ENCODE measurements at regions not wholly inside any gene's neighbourhood (a gene's known extent, or its start where the extent isn't known, plus 50 kb on each side); places are given as distances from the start of the nearest gene placed in this dataset.

DNA sequence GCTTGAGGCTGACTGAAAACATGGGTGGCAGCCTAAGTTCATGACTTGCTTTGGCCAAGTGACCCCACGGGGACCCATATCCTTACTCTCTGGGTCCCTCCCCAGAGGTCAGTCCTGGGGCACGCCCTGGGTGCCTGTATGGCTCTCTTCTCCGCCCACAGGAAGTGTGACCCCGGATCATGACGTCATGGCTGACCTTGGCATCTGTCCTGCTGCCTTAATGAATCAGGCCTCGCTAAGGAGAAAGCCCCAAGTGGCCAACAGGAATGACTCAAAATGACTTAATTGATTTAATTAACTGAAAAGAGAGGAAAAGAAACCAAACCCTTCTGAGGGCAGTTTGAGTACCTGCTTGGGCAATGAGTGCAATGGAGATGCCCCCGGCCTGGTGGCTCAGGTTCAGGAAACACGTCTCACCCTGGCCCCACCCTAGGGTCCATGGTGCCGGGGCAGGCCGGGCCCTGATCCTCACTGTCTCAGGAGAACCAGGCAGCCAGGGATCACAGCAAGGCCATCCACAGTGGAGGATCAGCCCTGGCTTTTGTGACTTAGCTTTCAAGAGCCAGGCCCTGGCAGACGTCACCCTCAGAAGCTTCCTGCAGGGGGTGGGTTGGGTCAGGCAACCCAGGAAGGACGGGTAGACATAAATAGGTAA is 112.0 kb downstream of the CYP26B1 start (continued):
- TF ChIP-seq, protein P1, sequence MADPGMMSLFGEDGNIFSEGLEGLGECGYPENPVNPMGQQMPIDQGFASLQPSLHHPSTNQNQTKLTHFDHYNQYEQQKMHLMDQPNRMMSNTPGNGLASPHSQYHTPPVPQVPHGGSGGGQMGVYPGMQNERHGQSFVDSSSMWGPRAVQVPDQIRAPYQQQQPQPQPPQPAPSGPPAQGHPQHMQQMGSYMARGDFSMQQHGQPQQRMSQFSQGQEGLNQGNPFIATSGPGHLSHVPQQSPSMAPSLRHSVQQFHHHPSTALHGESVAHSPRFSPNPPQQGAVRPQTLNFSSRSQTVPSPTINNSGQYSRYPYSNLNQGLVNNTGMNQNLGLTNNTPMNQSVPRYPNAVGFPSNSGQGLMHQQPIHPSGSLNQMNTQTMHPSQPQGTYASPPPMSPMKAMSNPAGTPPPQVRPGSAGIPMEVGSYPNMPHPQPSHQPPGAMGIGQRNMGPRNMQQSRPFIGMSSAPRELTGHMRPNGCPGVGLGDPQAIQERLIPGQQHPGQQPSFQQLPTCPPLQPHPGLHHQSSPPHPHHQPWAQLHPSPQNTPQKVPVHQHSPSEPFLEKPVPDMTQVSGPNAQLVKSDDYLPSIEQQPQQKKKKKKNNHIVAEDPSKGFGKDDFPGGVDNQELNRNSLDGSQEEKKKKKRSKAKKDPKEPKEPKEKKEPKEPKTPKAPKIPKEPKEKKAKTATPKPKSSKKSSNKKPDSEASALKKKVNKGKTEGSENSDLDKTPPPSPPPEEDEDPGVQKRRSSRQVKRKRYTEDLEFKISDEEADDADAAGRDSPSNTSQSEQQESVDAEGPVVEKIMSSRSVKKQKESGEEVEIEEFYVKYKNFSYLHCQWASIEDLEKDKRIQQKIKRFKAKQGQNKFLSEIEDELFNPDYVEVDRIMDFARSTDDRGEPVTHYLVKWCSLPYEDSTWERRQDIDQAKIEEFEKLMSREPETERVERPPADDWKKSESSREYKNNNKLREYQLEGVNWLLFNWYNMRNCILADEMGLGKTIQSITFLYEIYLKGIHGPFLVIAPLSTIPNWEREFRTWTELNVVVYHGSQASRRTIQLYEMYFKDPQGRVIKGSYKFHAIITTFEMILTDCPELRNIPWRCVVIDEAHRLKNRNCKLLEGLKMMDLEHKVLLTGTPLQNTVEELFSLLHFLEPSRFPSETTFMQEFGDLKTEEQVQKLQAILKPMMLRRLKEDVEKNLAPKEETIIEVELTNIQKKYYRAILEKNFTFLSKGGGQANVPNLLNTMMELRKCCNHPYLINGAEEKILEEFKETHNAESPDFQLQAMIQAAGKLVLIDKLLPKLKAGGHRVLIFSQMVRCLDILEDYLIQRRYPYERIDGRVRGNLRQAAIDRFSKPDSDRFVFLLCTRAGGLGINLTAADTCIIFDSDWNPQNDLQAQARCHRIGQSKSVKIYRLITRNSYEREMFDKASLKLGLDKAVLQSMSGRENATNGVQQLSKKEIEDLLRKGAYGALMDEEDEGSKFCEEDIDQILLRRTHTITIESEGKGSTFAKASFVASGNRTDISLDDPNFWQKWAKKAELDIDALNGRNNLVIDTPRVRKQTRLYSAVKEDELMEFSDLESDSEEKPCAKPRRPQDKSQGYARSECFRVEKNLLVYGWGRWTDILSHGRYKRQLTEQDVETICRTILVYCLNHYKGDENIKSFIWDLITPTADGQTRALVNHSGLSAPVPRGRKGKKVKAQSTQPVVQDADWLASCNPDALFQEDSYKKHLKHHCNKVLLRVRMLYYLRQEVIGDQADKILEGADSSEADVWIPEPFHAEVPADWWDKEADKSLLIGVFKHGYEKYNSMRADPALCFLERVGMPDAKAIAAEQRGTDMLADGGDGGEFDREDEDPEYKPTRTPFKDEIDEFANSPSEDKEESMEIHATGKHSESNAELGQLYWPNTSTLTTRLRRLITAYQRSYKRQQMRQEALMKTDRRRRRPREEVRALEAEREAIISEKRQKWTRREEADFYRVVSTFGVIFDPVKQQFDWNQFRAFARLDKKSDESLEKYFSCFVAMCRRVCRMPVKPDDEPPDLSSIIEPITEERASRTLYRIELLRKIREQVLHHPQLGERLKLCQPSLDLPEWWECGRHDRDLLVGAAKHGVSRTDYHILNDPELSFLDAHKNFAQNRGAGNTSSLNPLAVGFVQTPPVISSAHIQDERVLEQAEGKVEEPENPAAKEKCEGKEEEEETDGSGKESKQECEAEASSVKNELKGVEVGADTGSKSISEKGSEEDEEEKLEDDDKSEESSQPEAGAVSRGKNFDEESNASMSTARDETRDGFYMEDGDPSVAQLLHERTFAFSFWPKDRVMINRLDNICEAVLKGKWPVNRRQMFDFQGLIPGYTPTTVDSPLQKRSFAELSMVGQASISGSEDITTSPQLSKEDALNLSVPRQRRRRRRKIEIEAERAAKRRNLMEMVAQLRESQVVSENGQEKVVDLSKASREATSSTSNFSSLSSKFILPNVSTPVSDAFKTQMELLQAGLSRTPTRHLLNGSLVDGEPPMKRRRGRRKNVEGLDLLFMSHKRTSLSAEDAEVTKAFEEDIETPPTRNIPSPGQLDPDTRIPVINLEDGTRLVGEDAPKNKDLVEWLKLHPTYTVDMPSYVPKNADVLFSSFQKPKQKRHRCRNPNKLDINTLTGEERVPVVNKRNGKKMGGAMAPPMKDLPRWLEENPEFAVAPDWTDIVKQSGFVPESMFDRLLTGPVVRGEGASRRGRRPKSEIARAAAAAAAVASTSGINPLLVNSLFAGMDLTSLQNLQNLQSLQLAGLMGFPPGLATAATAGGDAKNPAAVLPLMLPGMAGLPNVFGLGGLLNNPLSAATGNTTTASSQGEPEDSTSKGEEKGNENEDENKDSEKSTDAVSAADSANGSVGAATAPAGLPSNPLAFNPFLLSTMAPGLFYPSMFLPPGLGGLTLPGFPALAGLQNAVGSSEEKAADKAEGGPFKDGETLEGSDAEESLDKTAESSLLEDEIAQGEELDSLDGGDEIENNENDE (IDR thresholded peaks at IDR 0.05; ENCODE audit: low read depth, low read length) = no peak
- TF ChIP-seq, protein P2, sequence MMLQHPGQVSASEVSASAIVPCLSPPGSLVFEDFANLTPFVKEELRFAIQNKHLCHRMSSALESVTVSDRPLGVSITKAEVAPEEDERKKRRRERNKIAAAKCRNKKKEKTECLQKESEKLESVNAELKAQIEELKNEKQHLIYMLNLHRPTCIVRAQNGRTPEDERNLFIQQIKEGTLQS (IDR thresholded peaks at IDR 0.05) = peak; percentile 81
- TF ChIP-seq, protein P2 (CRISPR knock-in tag; conservative IDR thresholded peaks at IDR 0.05) = no peak
- TF ChIP-seq ATF7 (IDR thresholded peaks at IDR 0.05) (peak; percentile 85; the same call in 1 of the 2 replicates), HDAC3 (IDR thresholded peaks at IDR 0.05; ENCODE audit: borderline replicate concordance, partially characterized antibody) (no peak), JUND (IDR thresholded peaks at IDR 0.05; ENCODE audit: borderline replicate concordance, low read depth, low read length) (0 out of 2 replicates have a peak, but pooled peaks have one; percentile 15), JUND (tag; IDR thresholded peaks at IDR 0.05; ENCODE audit: borderline replicate concordance, low read depth, low read length) (no peak), CEBPZ (IDR thresholded peaks at IDR 0.05; ENCODE audit: borderline replicate concordance, low read depth, low read length) (no peak)

Measured in K562 (cell line).